CD8-positive, alpha-beta memory T cell (primary cell): ENCODE measurements at regions not wholly inside any gene's neighbourhood (a gene's known extent, or its start where the extent isn't known, plus 50 kb on each side); places are given as distances from the start of the nearest gene placed in this dataset.

Source experiments
- CTCF ChIA-PET: fragments of 350-600 bp; sonication (Branson Sonifier 250); formaldehyde crosslinking; loops from one replicate; lab custom pipeline; 2021; ENCODE audit warnings: antibody characterized with exemption; lab: Charles Lee
- POLR2A ChIA-PET: fragments of 350-600 bp; sonication (Branson Sonifier 250); formaldehyde crosslinking; loops from one replicate; lab custom pipeline; 2021; ENCODE audit warnings: antibody characterized with exemption; lab: Charles Lee
- DNase-seq, 5 donors: peaks; one replicate each; pipeline versions ENCODE4 v3.0.0 to v3.0.0-alpha.2; 2020 to 2022; ENCODE audit warnings: mixed read lengths in 1 of 5
- H3K27ac ChIP-seq: one replicate; pipeline ENCODE4 v1.7.0; 2013; ENCODE audit warnings: low read depth, mild to moderate bottlenecking, low read length, moderate library complexity
- H3K27me3 ChIP-seq: 2 replicates; pipeline ENCODE4 v1.7.0; 2013; ENCODE audit warnings: low read length, mild to moderate bottlenecking; ENCODE audit not compliant: insufficient read depth, poor library complexity, severe bottlenecking
- H3K36me3 ChIP-seq: 2 replicates; pipeline ENCODE4 v1.7.0; 2013; ENCODE audit warnings: mild to moderate bottlenecking, low read length, moderate library complexity; ENCODE audit not compliant: insufficient read depth
- H3K4me1 ChIP-seq: 2 replicates; pipeline ENCODE4 v1.7.0; 2013; ENCODE audit warnings: mild to moderate bottlenecking, low read length, moderate library complexity; ENCODE audit not compliant: insufficient read depth
- H3K4me3 ChIP-seq: 2 replicates; pipeline ENCODE4 v1.7.0; 2013; ENCODE audit warnings: mild to moderate bottlenecking, low read length
- H3K9me3 ChIP-seq: 2 replicates; pipeline ENCODE4 v1.7.0; 2013; ENCODE audit warnings: mild to moderate bottlenecking, low read length
- H3K27ac Mint-ChIP-seq, 8 donors: one replicate each; pipeline ENCODE4 v1.8.0; 2020 to 2021; ENCODE audit warnings: mixed read lengths in 8 of 8, mild to moderate bottlenecking in 6 of 8, inconsistent platforms in 3 of 8, moderate library complexity in 3 of 8
- H3K27me3 Mint-ChIP-seq, 2 donors: one replicate each; pipeline ENCODE4 v1.8.0; 2020 to 2021; ENCODE audit warnings: mixed read lengths in 2 of 2, mild to moderate bottlenecking in 1 of 2, moderate library complexity in 1 of 2
- H3K36me3 Mint-ChIP-seq, 3 donors: one replicate each; pipeline ENCODE4 v1.8.0; 2020 to 2021; ENCODE audit warnings: mixed read lengths in 3 of 3, inconsistent platforms in 1 of 3, mild to moderate bottlenecking in 1 of 3
- H3K4me1 Mint-ChIP-seq, 3 donors: one replicate each; pipeline ENCODE4 v1.8.0; 2020 to 2021; ENCODE audit warnings: mixed read lengths in 3 of 3, inconsistent platforms in 1 of 3, mild to moderate bottlenecking in 1 of 3
- H3K4me3 Mint-ChIP-seq, 7 donors: one replicate each; pipeline ENCODE4 v1.8.0; 2020 to 2021; ENCODE audit warnings: mixed read lengths in 7 of 7, mild to moderate bottlenecking in 6 of 7, moderate library complexity in 4 of 7, inconsistent platforms in 2 of 7
- H3K9me3 Mint-ChIP-seq, 5 donors: one replicate each; pipeline ENCODE4 v1.8.0; 2020 to 2022; ENCODE audit warnings: mixed read lengths in 5 of 5, mild to moderate bottlenecking in 3 of 5, moderate library complexity in 2 of 5, inconsistent platforms in 1 of 5

GRCh38 chr18:10258836-10259474, 195.5 kb upstream of the APCDD1 start:
- Mint-ChIP-seq H3K27ac (no peak overlapping the region), H3K4me3 (no peak overlapping the region), H3K27me3 (peaks cover 0 to 3% of the 10 kb centered on the region in 2 donors), H3K9me3 (peaks cover 0 to 5% (median 3%) of the 10 kb centered on the region in 5 donors), H3K36me3 (no peaks in the 10 kb centered on the region), H3K4me1 (no peaks in the 10 kb centered on the region)
- Histone ChIP-seq H3K4me3 (no peak overlapping the region), H3K36me3 (no peaks in the 10 kb centered on the region), H3K27ac (no peak overlapping the region), H3K4me1 (no peaks in the 10 kb centered on the region), H3K27me3 (no peaks in the 10 kb centered on the region), H3K9me3 (no peaks in the 10 kb centered on the region)
- no peak for DNase-seq
- CTCF ChIA-PET, result no interaction called here
- POLR2A ChIA-PET, result no interaction called here

GRCh38 chr18:10259901-10260300, 194.5 kb upstream of the APCDD1 start:
- Histone ChIP-seq H3K27me3 (no peaks in the 10 kb centered on the region), H3K36me3 (no peaks in the 10 kb centered on the region), H3K4me3 (no peak overlapping the region), H3K9me3 (no peaks in the 10 kb centered on the region), H3K4me1 (no peaks in the 10 kb centered on the region), H3K27ac (no peak overlapping the region)
- DNase-seq, result no peak
- POLR2A ChIA-PET, result no interaction called here
- H3K4me1 Mint-ChIP-seq, result no peaks in the 10 kb centered on the region
- H3K4me3 Mint-ChIP-seq, result no peak overlapping the region
- H3K27ac Mint-ChIP-seq, result no peak overlapping the region
- H3K9me3 Mint-ChIP-seq, result peaks cover 0 to 5% (median 3%) of the 10 kb centered on the region in 5 donors
- peaks cover 0 to 3% of the 10 kb centered on the region in 2 donors for H3K27me3 Mint-ChIP-seq
- CTCF ChIA-PET, result no interaction called here
- no peaks in the 10 kb centered on the region for H3K36me3 Mint-ChIP-seq

GRCh38 chr18:10261344-10262276, 192.8 kb upstream of the APCDD1 start:
- H3K4me1 ChIP-seq, result no peaks in the 10 kb centered on the region
- H3K4me3 Mint-ChIP-seq, result no peak overlapping the region
- H3K27me3 ChIP-seq, result no peaks in the 10 kb centered on the region
- ChIA-PET CTCF (no interaction called here), POLR2A (no interaction called here)
- H3K9me3 ChIP-seq, result no peaks in the 10 kb centered on the region
- H3K4me3 ChIP-seq, result no peak overlapping the region
- no peak for DNase-seq
- no peaks in the 10 kb centered on the region for H3K36me3 ChIP-seq
- H3K36me3 Mint-ChIP-seq, result no peaks in the 10 kb centered on the region
- no peak overlapping the region for H3K27ac Mint-ChIP-seq
- no peaks in the 10 kb centered on the region for H3K4me1 Mint-ChIP-seq
- peaks cover 0 to 3% of the 10 kb centered on the region in 2 donors for H3K27me3 Mint-ChIP-seq
- H3K27ac ChIP-seq, result no peak overlapping the region
- peaks cover 0 to 3% (median 0%) of the 10 kb centered on the region in 5 donors for H3K9me3 Mint-ChIP-seq

GRCh38 chr18:10262566-10262965, 191.9 kb upstream of the APCDD1 start:
- H3K9me3 Mint-ChIP-seq, result no peaks in the 10 kb centered on the region
- ChIA-PET POLR2A (no interaction called here), CTCF (no interaction called here)
- H3K4me3 ChIP-seq, result no peak overlapping the region
- H3K4me3 Mint-ChIP-seq, result no peak overlapping the region
- H3K27me3 ChIP-seq, result no peaks in the 10 kb centered on the region
- peaks cover 0 to 4% of the 10 kb centered on the region in 2 donors for H3K27me3 Mint-ChIP-seq
- no peaks in the 10 kb centered on the region for H3K4me1 ChIP-seq
- no peak overlapping the region for H3K27ac Mint-ChIP-seq
- H3K36me3 Mint-ChIP-seq, result no peaks in the 10 kb centered on the region
- no peaks in the 10 kb centered on the region for H3K9me3 ChIP-seq
- H3K4me1 Mint-ChIP-seq, result no peaks in the 10 kb centered on the region
- DNase-seq, result no peak
- no peak overlapping the region for H3K27ac ChIP-seq
- no peaks in the 10 kb centered on the region for H3K36me3 ChIP-seq

GRCh38 chr18:10264260-10264659, 190.2 kb upstream of the APCDD1 start:
- H3K27ac ChIP-seq, result no peak overlapping the region
- POLR2A ChIA-PET, result no interaction called here
- H3K27me3 Mint-ChIP-seq, result peaks cover 0 to 4% of the 10 kb centered on the region in 2 donors

GRCh38 chr18:10265560-10266333, 188.7 kb upstream of the APCDD1 start:
- H3K9me3 Mint-ChIP-seq, result peaks cover 0 to 2% (median 0%) of the 10 kb centered on the region in 5 donors
- no peak overlapping the region for H3K27ac Mint-ChIP-seq
- H3K36me3 Mint-ChIP-seq, result no peaks in the 10 kb centered on the region
- Histone ChIP-seq H3K27ac (no peak overlapping the region), H3K36me3 (no peaks in the 10 kb centered on the region), H3K4me3 (no peak overlapping the region), H3K27me3 (no peaks in the 10 kb centered on the region), H3K9me3 (no peaks in the 10 kb centered on the region), H3K4me1 (no peaks in the 10 kb centered on the region)
- H3K4me1 Mint-ChIP-seq, result no peaks in the 10 kb centered on the region
- H3K4me3 Mint-ChIP-seq, result no peak overlapping the region
- ChIA-PET POLR2A (no interaction called here), CTCF (no interaction called here)
- peaks cover 0 to 4% of the 10 kb centered on the region in 2 donors for H3K27me3 Mint-ChIP-seq
- no peak for DNase-seq

More at GRCh38 chr18:10264260-10264659, 190.2 kb upstream of the APCDD1 start:
- no peaks in the 10 kb centered on the region for H3K9me3 ChIP-seq
- no peaks in the 10 kb centered on the region for H3K36me3 Mint-ChIP-seq
- DNase-seq, result no peak
- no peaks in the 10 kb centered on the region for H3K36me3 ChIP-seq
- H3K4me3 Mint-ChIP-seq, result no peak overlapping the region
- H3K4me1 Mint-ChIP-seq, result no peaks in the 10 kb centered on the region
- H3K4me1 ChIP-seq, result no peaks in the 10 kb centered on the region
- H3K27ac Mint-ChIP-seq, result no peak overlapping the region
- CTCF ChIA-PET, result no interaction called here
- no peak overlapping the region for H3K4me3 ChIP-seq
- H3K27me3 ChIP-seq, result no peaks in the 10 kb centered on the region
- peaks cover 0 to 2% (median 0%) of the 10 kb centered on the region in 5 donors for H3K9me3 Mint-ChIP-seq

GRCh38 chr18:10266334-10266590, 188.2 kb upstream of the APCDD1 start:
- Mint-ChIP-seq H3K36me3 (no peaks in the 10 kb centered on the region), H3K9me3 (peaks cover 0 to 2% (median 0%) of the 10 kb centered on the region in 5 donors), H3K27ac (peak overlapping the region in 1 of 8 donors; percentile 0), H3K27me3 (peaks cover 0 to 4% of the 10 kb centered on the region in 2 donors), H3K4me3 (no peak overlapping the region), H3K4me1 (no peaks in the 10 kb centered on the region)
- no peak overlapping the region for H3K4me3 ChIP-seq
- H3K4me1 ChIP-seq, result no peaks in the 10 kb centered on the region
- no peak for DNase-seq
- H3K9me3 ChIP-seq, result no peaks in the 10 kb centered on the region
- H3K27me3 ChIP-seq, result no peaks in the 10 kb centered on the region
- H3K27ac ChIP-seq, result no peak overlapping the region
- ChIA-PET CTCF (no interaction called here), POLR2A (no interaction called here)
- no peaks in the 10 kb centered on the region for H3K36me3 ChIP-seq

GRCh38 chr18:10269261-10269660, 185.2 kb upstream of the APCDD1 start:
- ChIA-PET POLR2A (no interaction called here), CTCF (no interaction called here)
- Mint-ChIP-seq H3K4me3 (no peak overlapping the region), H3K9me3 (peaks cover 0 to 5% (median 0%) of the 10 kb centered on the region in 5 donors), H3K27ac (no peak overlapping the region), H3K27me3 (peaks cover 0 to 1% of the 10 kb centered on the region in 2 donors), H3K36me3 (no peaks in the 10 kb centered on the region), H3K4me1 (no peaks in the 10 kb centered on the region)
- H3K4me1 ChIP-seq, result no peaks in the 10 kb centered on the region
- H3K27ac ChIP-seq, result no peak overlapping the region
- H3K27me3 ChIP-seq, result no peaks in the 10 kb centered on the region
- no peaks in the 10 kb centered on the region for H3K36me3 ChIP-seq
- DNase-seq, result no peak
- H3K4me3 ChIP-seq, result no peak overlapping the region
- H3K9me3 ChIP-seq, result no peaks in the 10 kb centered on the region
